AML-193 (cell line): ENCODE measurements at regions not wholly inside any gene's neighbourhood (a gene's known extent, or its start where the extent isn't known, plus 50 kb on each side); places are given as distances from the start of the nearest gene placed in this dataset.

Source experiments
- DNase-seq, 2 experiments: peaks; one replicate each; lab custom pipeline; 2025; lab: John Stamatoyannopoulos, UW

DNA sequence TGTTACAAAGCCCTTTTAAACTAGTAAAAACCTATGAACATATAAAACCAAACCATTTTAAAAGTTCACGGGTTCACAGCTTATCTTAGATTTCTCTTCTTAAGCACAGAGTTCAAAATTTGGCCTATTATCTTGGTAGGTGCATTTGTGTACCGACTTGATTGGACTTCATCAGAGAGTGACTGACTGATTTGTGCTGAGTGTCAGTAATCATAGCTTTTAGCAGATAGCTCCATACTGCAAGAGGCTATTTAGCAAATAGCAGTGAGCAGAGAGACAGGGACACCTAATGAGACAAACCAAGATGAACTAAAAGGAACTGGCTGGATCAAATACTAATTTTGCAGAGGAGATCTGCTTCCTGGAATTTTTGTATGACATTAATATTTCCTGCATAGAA lies 274.5 kb downstream of the PRR16 start:
- DNase-seq = no peak

DNA sequence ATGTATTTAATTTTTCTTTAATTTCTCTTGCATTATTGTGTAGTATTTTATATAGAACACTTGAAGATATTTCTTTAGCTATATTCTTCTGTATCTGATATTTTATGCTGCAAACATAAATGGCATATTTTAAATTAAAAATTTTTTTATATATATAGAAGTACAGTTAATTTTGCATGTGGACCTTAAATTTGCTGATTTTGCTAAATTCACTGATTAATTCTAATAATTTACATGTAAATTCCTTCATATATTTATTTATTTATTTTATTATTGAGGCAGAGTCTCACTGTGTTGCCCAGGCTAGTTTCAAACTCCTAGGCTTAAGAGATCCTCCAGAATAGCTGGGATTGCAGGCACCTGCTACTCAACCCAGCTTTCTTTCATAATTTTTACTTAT lies 276.9 kb downstream of the PRR16 start:
- no peak for DNase-seq

DNA sequence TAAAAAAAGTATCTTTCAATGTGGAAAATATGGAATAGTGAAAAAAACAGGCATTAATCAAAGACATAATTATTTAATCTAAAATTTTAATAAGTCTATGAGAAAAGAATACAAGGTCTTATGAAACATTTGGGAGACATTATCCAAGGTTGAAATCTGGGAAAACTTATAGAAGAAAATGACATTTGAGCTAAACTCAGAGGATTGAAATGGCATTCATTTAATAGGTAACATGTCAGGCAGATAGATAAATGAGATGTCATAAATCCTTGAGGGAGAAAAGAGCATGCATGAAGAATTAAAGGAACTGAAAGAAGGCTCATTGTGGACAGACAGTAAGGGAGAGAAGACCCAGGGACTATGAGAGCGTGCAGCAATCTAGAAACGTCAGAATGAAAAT lies 284.4 kb downstream of the PRR16 start:
- DNase-seq = no peak

DNA sequence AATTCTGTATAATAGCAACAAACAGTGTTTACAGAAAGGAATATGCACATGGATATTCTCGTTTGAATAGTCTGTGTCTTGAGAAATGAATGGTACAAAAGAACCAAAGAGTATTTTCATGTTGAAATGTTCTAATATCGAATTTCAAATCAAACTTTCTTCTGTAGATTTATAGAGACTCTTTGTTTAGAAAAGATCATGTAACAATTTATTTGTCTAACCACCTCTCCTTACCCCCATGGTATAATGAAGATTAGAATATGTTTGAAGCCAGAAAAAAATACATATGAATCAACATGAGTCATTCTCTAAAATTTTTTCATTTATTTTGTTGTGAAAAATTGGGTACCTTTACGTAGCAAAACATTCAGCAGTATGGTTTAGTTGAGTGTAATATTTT lies 285.6 kb downstream of the PRR16 start:
- DNase-seq = no peak

DNA sequence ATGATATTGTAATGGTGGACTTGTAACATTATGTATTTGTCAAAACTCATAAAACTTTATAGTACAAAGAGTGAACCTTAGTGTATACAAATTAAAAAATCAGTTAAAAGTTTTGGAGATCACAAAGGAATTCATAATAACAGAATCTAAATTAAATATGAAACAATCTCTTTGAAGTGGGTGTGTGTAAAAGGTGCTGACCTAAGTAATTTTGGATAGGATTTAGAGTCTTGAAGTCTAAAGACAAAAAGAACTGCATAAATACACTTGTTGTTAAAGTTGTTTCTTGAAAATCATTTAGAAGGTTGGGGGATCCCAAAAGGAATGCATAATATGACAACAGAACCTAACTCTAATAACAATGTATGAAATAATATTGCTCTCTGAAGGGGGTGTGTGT lies 295.5 kb downstream of the PRR16 start:
- DNase-seq = no peak

DNA sequence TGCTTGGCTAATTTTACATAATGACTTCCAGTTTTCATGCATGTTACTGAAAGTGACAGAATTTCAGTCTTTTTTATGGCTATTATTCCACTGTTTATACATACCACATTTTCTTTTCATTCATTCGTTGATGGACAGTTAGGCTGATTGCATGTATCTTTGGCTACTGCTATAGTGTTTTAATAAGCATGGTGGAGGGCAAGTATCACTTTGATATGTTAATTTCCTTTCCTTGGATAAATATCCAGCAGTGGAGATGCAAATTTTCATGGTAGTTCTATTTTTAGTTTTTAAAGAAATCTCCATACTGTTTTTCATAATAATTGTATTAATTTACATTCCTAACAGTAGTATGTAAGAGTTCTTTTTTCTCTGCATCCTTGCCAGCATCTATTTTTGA lies 297.9 kb downstream of the PRR16 start:
- no peak for DNase-seq

DNA sequence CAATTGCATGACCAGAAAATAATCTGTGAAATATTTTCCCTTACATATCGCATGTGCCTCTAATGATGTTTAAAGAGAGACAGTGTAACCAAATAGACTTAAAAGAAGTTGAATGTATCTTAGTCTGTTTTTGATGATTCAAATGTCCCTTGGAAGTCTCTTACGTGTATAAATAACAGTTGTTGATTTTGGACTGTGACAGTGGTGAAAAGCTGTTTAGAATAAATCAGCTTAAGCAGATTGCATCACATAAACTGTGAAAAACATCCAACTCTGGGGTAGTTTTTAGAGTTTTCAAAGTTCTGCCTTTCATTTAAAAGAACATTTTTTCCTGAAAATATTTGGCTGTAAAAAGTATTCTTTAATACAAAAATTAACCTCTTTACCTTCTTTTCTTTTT lies 301.1 kb downstream of the PRR16 start:
- no peak for DNase-seq

DNA sequence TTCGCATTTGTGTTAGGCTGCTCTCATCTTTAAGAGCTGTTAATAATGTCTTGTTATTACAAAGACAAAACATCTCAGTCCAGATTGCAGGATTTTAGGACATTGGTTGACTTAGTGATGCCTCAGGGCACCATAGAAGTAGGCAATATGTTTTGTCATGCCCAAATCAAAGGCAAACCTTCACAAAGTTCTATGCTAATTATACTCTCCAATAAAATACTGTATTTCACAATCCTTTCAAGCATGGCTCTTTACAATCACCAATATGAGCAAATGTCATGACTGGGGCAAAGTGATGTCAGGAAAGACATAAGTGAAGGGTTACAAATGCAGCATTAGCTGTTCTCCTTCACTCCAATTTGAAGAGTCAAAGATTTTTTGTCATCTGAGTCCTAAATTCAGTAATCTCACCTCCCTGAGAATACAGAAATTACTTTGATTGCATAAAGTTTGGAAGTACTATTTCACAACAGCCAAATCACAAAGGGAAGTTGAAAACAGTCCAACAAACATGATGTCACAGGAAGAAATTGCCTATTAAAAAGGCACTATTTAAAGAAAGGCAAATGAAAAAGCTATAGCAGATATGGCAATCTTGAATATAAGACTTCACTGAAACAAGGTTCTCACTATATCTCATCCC lies 303.2 kb downstream of the PRR16 start:
- peak; percentile 33 to 56 for DNase-seq

DNA sequence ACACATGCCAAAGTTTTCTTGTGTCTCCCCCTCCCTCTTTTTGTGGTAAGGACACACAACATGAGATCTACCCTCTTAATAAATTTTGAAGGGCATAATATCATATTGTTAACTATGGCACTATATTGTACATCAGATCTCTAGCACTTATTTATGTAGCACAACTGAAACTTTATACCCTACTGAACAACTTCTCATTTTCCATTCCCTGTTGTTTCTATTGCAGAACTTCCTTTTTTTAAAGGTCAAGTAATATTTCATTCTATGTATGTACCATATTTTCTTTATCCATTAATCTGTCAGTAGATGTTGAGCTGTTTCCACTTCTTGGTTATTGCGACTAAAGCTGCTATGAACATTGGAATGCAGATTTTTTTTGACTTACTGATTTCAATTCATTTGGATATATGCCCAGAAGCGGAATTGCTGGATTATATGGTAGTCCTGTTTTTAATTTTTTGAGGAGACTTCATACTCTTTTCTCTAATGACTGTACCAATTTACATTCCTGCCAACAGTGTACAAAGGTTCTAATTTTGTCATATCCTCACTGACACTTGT lies 305.3 kb downstream of the PRR16 start:
- peak; percentile 8 to 13 for DNase-seq

DNA sequence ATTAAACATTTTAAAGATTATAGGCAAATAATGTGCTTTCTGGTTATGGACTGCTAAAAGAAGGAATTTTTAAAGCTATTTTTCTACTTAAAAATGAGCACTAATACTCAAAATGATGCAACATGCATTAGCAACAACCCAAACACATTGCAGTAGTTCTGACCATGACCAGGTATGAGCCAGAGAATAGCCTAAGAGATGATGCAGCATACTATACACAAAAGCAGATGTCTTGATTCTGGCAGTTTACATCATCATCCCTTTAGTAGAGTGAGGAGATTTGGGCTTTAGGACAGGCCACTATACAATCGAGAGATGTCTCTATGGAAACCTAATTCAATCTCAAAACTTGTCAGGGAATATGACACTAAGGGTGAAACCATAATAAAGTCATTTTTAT lies 307.1 kb downstream of the PRR16 start:
- DNase-seq = no peak

DNA sequence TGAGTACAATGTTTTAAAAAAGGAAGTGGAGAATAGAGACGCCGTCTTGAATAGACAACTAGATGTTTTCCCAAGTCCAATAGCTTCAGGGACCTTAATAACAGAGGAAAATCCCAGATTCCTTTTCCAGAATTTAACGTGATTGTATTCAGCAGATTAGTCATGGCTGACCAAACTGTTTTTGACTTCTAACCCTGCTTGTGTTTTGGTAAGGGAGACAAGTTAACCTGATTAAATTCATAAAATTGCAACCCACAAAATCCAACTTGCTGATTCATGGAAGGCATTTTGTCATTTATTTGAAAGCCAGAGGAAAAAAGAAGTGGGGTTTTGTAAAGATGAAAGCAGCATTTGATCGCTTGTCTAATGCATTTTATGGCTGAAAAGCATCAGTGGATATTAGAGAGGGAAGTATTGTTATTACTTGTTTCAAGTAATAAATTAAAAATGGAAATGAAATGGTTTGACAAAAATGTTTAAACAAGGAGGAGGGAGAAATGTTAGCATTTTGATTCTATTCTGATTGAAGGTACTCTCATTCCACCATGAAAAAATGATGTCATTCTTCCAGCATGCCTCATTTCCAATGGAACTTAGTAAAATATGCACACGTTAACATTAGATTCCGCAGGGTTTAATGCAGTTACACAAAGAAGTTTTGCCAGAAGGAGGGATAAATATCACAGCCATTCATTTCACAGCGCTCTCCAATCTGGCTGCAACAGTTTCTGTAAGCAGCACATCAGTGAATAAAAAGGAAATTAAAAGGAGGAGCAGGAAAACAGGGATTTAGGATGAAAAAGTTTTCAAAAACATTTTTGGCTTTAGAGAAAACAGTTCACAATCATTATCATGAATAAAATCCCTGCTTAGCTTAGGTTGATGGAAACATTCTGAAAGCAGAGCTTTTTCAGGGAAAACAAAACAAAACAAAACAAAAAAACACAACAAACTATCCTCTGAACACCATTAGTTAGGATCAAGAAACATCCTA lies 314.7 kb downstream of the PRR16 start:
- no peak for DNase-seq

DNA sequence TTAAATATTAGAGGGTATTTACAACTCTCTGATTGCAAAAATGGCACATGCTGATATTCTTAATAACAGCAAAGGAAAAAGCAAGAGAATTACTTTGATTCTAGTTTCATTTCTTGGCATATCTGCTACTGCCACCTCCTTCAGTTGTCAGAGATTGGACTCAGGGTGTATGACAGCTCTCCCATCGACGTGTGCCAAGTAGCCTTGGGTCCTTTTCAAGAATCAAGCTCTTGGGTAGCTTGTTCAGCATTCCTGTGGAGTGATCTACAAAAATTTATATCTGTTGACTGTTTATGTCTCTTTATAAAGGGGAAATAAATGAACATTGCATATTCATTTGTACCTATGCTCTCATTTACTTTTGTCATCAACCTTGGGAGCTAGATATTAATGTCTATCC lies 315.6 kb downstream of the PRR16 start:
- DNase-seq = no peak

DNA sequence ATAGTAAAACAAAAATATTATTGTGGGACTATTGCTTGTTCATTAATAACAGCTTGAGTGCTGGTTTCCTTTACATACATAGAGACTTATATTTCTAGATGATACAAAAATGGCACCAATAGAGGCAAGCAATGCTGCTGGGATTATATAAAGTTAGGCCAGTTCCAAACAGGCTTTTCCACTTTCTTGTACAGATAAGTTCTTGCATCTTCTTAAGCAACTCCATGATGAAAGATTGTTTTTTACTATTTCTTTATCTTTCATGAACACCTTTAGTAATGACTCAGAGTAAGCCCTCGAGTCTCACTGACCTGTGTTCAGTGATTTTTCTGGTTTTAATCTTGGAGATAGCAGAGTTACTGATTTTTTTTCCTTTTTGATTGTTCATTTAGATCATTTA lies 324.4 kb downstream of the PRR16 start:
- DNase-seq = no peak

DNA sequence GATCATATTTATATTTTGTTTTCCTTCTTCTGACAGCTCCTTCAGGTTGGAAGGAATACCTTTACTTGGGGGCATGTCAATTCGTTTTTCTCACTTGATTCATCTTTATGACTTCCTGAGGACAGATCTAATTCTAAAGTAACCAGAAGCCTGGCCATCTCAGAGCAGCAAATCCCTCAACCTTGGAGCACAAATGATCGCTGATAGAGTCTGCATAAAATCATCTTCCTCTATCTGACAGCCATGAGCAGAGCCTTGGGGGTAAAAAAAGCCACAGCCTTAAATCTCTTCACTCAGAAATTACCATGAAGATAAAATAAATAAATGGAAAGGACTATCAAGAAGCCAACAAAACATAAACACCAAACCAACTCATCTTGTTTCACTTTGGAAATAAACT lies 325.8 kb downstream of the PRR16 start:
- no peak for DNase-seq

DNA sequence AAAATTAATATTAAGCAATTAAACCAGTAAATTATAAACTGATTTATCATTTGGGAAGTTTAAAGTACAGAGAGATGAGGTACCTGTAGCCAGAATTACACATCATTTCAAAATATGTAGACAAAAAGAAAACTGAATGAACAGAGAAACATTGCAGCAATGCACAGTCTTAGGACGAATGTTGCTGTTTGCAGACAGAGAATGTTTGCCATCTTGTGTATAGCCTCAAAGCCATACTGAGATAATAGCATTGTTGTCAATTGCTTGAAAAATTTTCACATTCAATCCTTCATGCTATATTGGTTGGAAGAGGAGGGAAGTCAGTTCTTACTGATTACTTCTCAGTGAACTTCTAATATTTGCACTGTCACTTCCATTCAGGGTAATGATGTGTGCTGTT lies 326.2 kb downstream of the PRR16 start:
- DNase-seq = no peak

DNA sequence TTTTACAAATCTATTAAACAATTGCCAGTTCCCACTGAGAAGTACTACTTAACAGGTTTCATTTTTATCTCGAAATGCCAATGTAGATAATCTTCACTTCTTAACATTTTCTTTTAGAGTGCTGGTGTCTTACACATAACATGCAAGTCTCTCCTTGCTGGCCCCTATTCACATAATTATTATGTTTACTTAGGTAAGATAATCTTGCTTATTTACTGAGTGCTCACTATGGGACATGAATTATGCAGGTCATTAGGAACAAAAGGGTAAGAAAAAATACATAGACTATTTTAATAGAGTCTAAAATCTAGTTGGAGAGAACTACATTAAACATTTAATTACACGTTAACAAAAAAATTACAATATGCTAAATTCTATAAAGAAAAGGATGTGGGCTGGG lies 328.4 kb downstream of the PRR16 start:
- DNase-seq = no peak

DNA sequence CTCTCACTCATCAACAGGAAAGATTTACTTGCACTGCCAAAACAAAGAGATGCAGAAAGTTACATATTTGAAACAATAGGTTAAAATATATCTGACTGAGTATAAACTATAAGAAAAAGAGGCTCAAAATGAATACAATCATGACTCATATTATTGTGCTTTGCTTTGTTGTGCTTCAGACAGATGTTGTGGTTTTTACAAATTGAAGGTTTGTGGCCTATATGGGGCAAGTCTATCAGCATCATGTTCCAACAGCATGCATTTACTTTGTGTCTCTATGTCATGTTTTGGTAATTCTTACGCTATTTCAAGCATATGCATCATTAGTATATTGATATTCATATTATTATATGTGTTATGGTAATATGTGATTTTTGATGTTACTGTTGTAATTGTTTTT lies 330.0 kb downstream of the PRR16 start:
- DNase-seq = no peak

DNA sequence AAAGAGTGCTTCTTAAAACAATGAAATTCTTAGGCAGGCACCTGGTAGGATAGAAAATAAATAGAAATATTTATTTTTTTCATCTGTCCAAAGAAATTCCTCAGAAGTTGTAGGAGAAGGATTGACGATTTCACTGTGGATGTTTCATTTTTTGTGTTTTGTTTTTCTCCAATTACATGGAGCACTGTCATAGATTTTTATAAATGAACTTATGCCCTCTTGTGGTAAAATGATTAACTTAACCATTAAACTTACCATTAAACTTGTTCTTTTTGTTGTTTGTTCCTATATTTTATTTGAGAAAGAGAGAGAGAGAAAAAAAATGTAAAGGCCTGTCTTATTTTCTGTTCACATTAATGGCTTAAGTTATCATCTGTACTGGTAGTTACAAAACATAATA lies 339.2 kb downstream of the PRR16 start:
- DNase-seq = peak; percentile 29 to 36

DNA sequence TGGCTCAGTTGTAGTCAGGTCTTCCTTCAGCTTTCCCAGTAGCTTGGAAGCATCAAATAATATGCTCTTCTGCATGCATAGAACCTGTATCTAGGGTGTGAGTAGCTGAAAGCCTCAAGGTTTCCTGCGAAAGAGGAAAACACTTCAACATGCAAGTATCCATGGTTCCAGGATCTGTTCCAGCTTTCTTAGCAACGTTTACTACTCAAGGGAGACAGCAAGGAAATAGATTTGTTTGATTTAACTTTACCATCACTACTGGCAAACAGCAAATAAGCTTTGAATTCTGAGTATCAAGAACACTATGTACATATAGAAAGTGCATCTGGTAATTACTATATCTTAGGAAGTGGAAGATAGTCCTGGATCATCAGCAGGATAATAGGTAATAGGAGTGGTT lies 341.0 kb downstream of the PRR16 start:
- DNase-seq = no peak

DNA sequence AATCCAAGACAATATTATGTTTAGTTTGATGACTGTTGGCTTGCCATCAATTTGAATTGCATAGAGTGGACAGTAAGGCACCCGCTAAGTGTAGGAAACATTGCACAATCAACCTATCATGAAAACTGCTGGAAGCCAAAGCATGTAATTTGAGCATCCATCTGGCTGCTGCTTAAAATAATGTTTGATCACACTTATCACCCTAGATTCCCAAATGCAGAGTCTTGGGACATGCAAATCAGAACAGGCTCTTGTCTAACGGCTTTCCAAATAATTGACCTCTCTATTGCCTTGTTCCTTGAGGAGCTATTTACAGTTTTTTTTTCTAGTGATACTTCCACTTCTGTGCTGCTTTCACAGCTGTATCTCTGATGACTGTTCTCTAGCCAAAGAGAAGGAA lies 342.1 kb downstream of the PRR16 start:
- no peak for DNase-seq

DNA sequence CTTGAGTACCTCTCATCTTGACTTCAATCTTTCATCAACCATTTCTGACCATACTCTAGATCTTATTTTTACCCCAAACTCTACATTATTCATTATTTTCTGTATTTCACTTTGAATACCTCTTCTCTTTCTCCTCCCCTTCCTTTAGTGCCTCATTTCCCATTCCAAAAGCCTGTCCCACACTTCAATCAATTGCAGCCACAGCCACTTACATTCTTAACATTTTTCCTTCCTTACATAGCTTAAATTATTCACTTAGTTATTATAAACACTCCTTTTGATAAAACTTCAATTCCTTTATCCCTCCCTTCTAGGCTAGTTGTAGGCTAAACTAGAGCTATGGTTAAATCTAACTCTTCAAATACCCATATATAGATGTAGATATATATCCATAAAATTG lies 344.0 kb downstream of the PRR16 start:
- no peak for DNase-seq

DNA sequence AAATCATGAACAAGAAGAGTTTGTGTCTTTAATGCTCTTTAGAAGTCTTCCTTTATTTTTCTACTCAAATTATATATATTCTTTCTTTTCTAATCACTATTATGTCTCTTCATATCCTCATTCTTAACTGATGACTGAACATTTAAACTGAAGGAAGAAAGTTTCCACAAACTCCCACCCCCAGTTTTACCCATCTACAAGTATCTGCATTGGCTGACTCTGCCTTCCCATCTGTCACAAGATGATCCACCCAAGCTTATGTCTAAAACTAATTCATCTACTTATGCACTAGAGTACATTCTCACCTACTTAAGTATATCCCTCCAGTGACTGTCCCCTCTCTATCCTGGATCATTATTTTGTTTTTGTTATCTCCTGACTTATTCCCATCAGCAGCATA lies 344.5 kb downstream of the PRR16 start:
- DNase-seq = no peak

DNA sequence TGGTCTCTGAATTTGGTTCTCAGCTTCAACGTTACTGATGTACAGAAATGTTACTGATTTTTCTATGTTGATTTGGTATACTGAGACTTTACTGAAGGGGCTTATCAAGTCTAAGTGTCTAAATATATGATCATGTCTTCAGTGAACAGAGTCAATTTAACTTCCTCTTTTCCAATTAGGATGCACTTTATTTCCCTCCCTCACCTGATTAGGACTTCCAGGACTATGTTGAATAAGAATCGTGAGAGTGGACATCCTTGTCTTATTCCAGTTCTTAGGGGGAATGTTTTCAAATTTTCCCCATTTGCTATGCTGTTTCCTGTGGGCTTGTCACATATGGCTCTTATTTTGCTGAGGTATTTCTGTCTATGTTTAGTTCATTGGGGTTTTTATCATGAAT lies 349.5 kb downstream of the PRR16 start:
- DNase-seq = no peak
